AG08395 (cell line): ENCODE measurements at regions not wholly inside any gene's neighbourhood (a gene's known extent, or its start where the extent isn't known, plus 50 kb on each side); places are given as distances from the start of the nearest gene placed in this dataset.

ENCODE experiments used
- DNase-seq: peaks from one replicate; pipeline ENCODE4 v3.0.0; 2012; ENCODE audit warnings: mixed read lengths, low spot score

- no peak for DNase-seq
These were observed 159.9 kb downstream of the MDFIC start for GRCh38 chr7:115081772-115082171.

- no peak for DNase-seq
These were observed 157.0 kb downstream of the MDFIC start for GRCh38 chr7:115078851-115079250.

- no peak for DNase-seq
These were observed 156.5 kb downstream of the MDFIC start for GRCh38 chr7:115078386-115078785.

DNA sequence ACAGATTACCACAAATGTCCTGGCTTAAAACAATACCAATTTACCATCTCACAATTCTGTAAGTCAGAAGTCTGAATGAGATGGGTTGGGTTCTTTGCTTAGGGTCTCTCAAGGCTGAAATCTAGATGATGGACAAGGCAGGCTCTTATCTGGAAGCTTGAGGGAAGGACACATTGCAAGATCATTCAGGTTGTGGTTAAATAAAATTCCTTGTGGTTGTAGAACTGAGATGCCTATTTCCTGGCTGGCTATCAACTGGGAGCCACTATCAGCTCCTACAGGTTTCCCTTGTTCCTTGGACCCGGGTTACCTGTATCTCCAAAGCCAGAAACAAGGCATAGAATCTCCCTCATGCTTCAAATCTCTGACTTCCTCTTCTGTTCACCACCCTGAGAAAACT is 148.4 kb downstream of the MDFIC start:
- no peak for DNase-seq
